Karpas-422 (cell line): ENCODE measurements at regions not wholly inside any gene's neighbourhood (a gene's known extent, or its start where the extent isn't known, plus 50 kb on each side); places are given as distances from the start of the nearest gene placed in this dataset.

Source experiments
- DNase-seq: peaks from one replicate; pipeline ENCODE4 v3.0.0-alpha.2; 2015
- H2AFZ ChIP-seq: fragments of 200-600 bp; sonication (generic); 2 replicates; pipeline ENCODE4 v1.6.1; 2014; ENCODE audit warnings: antibody characterized with exemption, low read length, mixed read lengths
- H3K27ac ChIP-seq: fragments of 200-600 bp; sonication (generic); 2 replicates; pipeline ENCODE4 v1.5.1; 2014; ENCODE audit warnings: mild to moderate bottlenecking, low read length, moderate library complexity
- H3K27me3 ChIP-seq: fragments of 200-600 bp; sonication (generic); 2 replicates; pipeline ENCODE4 v1.6.1; 2014; ENCODE audit warnings: low read length, mixed read lengths
- H3K36me3 ChIP-seq: fragments of 200-600 bp; sonication (generic); 2 replicates; pipeline ENCODE4 v1.6.1; 2014; ENCODE audit warnings: low read length, mixed read lengths; ENCODE audit not compliant: insufficient read depth
- H3K4me1 ChIP-seq: fragments of 200-600 bp; sonication (generic); 2 replicates; pipeline ENCODE4 v1.6.1; 2014; ENCODE audit warnings: mild to moderate bottlenecking, low read length, mixed read lengths
- H3K4me2 ChIP-seq: fragments of 200-600 bp; sonication (generic); 2 replicates; pipeline ENCODE4 v1.6.1; 2014; ENCODE audit warnings: low read length, low read depth, mild to moderate bottlenecking; ENCODE audit not compliant: poor library complexity, severe bottlenecking
- H3K4me3 ChIP-seq: fragments of 200-600 bp; sonication (generic); 2 replicates; pipeline ENCODE4 v1.5.1; 2014; ENCODE audit warnings: mild to moderate bottlenecking, antibody characterized with exemption, low read length, mixed read lengths
- H3K79me2 ChIP-seq: fragments of 200-600 bp; sonication (generic); 2 replicates; pipeline ENCODE4 v1.6.1; 2014; ENCODE audit warnings: mild to moderate bottlenecking, low read length, mixed read lengths
- H3K9ac ChIP-seq: fragments of 200-600 bp; sonication (generic); 2 replicates; pipeline ENCODE4 v1.6.0; 2014; ENCODE audit warnings: low read length
- H3K9me2 ChIP-seq: fragments of 200-600 bp; sonication (generic), shearing (Covaris generic); replicated peaks from 2 replicates; pipeline ENCODE4 v1.6.0; 2014; ENCODE audit warnings: mild to moderate bottlenecking, low read length, moderate library complexity; ENCODE audit not compliant: insufficient read depth
- H3K9me3 ChIP-seq: fragments of 300-700, 200-600 bp; sonication (generic); 2 replicates; pipeline ENCODE4 v1.6.1; 2014; ENCODE audit warnings: low read length, mixed read lengths
- H4K20me1 ChIP-seq: fragments of 200-600 bp; sonication (generic); 2 replicates; pipeline ENCODE4 v1.6.1; 2014; ENCODE audit warnings: mild to moderate bottlenecking, antibody characterized with exemption, low read length, low read depth; ENCODE audit not compliant: insufficient read depth

GRCh38 chr5:8057769-8058168, 188.8 kb downstream of the MTRR start:
- no peak overlapping the region for H3K4me3 ChIP-seq
- H3K9me3 ChIP-seq, result no peaks in the 10 kb centered on the region
- H3K36me3 ChIP-seq, result no peaks in the 10 kb centered on the region
- 0 out of 2 replicates have a peak, but pooled peaks cover 4% of the 10 kb centered on the region for H3K4me1 ChIP-seq
- no peak overlapping the region for H3K4me2 ChIP-seq
- no peaks in the 10 kb centered on the region for H4K20me1 ChIP-seq
- H3K9me2 ChIP-seq, result no peaks in the 10 kb centered on the region
- H3K9ac ChIP-seq, result no peak overlapping the region
- DNase-seq, result no peak
- no peak overlapping the region for H2AFZ ChIP-seq
- H3K79me2 ChIP-seq, result no peaks in the 10 kb centered on the region
- no peak overlapping the region for H3K27ac ChIP-seq
- no peaks in the 10 kb centered on the region for H3K27me3 ChIP-seq

- no peak for DNase-seq
- Histone ChIP-seq H3K4me1 (0 out of 2 replicates have a peak, but pooled peaks cover 4% of the 10 kb centered on the region), H3K4me3 (no peak overlapping the region), H3K79me2 (no peaks in the 10 kb centered on the region), H2AFZ (no peak overlapping the region), H3K27ac (no peak overlapping the region), H4K20me1 (no peaks in the 10 kb centered on the region), H3K4me2 (no peak overlapping the region), H3K9me3 (no peaks in the 10 kb centered on the region), H3K36me3 (no peaks in the 10 kb centered on the region), H3K9ac (no peak overlapping the region), H3K9me2 (no peaks in the 10 kb centered on the region), H3K27me3 (no peaks in the 10 kb centered on the region)
These were observed 189.8 kb downstream of the MTRR start for GRCh38 chr5:8058616-8059190.

GRCh38 chr5:8059337-8059736, 190.4 kb downstream of the MTRR start:
- Histone ChIP-seq H3K4me1 (0 out of 2 replicates have a peak, but pooled peaks cover 4% of the 10 kb centered on the region), H3K79me2 (no peaks in the 10 kb centered on the region), H3K9me3 (no peaks in the 10 kb centered on the region), H3K4me3 (no peak overlapping the region), H3K4me2 (no peak overlapping the region), H3K9ac (no peak overlapping the region), H2AFZ (no peak overlapping the region), H3K27ac (no peak overlapping the region), H4K20me1 (no peaks in the 10 kb centered on the region), H3K9me2 (no peaks in the 10 kb centered on the region), H3K36me3 (no peaks in the 10 kb centered on the region), H3K27me3 (no peaks in the 10 kb centered on the region)
- DNase-seq, result no peak

- Histone ChIP-seq H3K4me2 (no peak overlapping the region), H3K27ac (no peak overlapping the region), H3K9me2 (no peaks in the 10 kb centered on the region), H4K20me1 (no peaks in the 10 kb centered on the region), H3K27me3 (no peaks in the 10 kb centered on the region), H2AFZ (no peak overlapping the region), H3K9ac (no peak overlapping the region), H3K4me1 (0 out of 2 replicates have a peak, but pooled peaks cover 4% of the 10 kb centered on the region), H3K36me3 (no peaks in the 10 kb centered on the region), H3K79me2 (no peaks in the 10 kb centered on the region), H3K9me3 (no peaks in the 10 kb centered on the region), H3K4me3 (no peak overlapping the region)
- no peak for DNase-seq
These were observed 191.4 kb downstream of the MTRR start for GRCh38 chr5:8060235-8060952.

GRCh38 chr5:8060953-8061429, 192.0 kb downstream of the MTRR start:
- H3K36me3 ChIP-seq, result no peaks in the 10 kb centered on the region
- H3K27ac ChIP-seq, result no peak overlapping the region
- H3K9me3 ChIP-seq, result no peaks in the 10 kb centered on the region
- no peak overlapping the region for H2AFZ ChIP-seq
- H3K79me2 ChIP-seq, result no peaks in the 10 kb centered on the region
- H3K9me2 ChIP-seq, result no peaks in the 10 kb centered on the region
- no peaks in the 10 kb centered on the region for H4K20me1 ChIP-seq
- no peak overlapping the region for H3K9ac ChIP-seq
- H3K4me3 ChIP-seq, result no peak overlapping the region
- 0 out of 2 replicates have a peak, but pooled peaks cover 4% of the 10 kb centered on the region for H3K4me1 ChIP-seq
- no peak overlapping the region for H3K4me2 ChIP-seq
- no peaks in the 10 kb centered on the region for H3K27me3 ChIP-seq
- no peak for DNase-seq

GRCh38 chr5:8062521-8062920, 193.6 kb downstream of the MTRR start:
- Histone ChIP-seq H3K9ac (no peak overlapping the region), H3K4me1 (0 out of 2 replicates have a peak, but pooled peaks cover 4% of the 10 kb centered on the region), H2AFZ (no peak overlapping the region), H3K36me3 (no peaks in the 10 kb centered on the region), H3K27me3 (no peaks in the 10 kb centered on the region), H3K4me3 (no peak overlapping the region), H3K9me2 (no peaks in the 10 kb centered on the region), H3K27ac (no peak overlapping the region), H3K79me2 (no peaks in the 10 kb centered on the region), H3K9me3 (no peaks in the 10 kb centered on the region), H4K20me1 (no peaks in the 10 kb centered on the region), H3K4me2 (no peak overlapping the region)
- no peak for DNase-seq

- Histone ChIP-seq H3K79me2 (no peaks in the 10 kb centered on the region), H3K4me1 (no peaks in the 10 kb centered on the region), H2AFZ (no peak overlapping the region), H3K36me3 (no peaks in the 10 kb centered on the region), H3K4me2 (no peak overlapping the region), H3K4me3 (no peak overlapping the region), H3K27me3 (no peaks in the 10 kb centered on the region), H3K27ac (no peak overlapping the region), H3K9ac (no peak overlapping the region), H3K9me2 (no peaks in the 10 kb centered on the region), H4K20me1 (no peaks in the 10 kb centered on the region), H3K9me3 (no peaks in the 10 kb centered on the region)
- DNase-seq, result no peak
These were observed 199.1 kb downstream of the MTRR start for GRCh38 chr5:8068078-8068477.

GRCh38 chr5:8070138-8070537, 201.2 kb downstream of the MTRR start:
- no peak for DNase-seq
- no peaks in the 10 kb centered on the region for H3K79me2 ChIP-seq

More at GRCh38 chr5:8070138-8070537, 201.2 kb downstream of the MTRR start:
- no peaks in the 10 kb centered on the region for H3K4me1 ChIP-seq
- H3K36me3 ChIP-seq, result no peaks in the 10 kb centered on the region
- no peaks in the 10 kb centered on the region for H4K20me1 ChIP-seq
- no peaks in the 10 kb centered on the region for H3K27me3 ChIP-seq
- no peaks in the 10 kb centered on the region for H3K9me2 ChIP-seq
- H2AFZ ChIP-seq, result no peak overlapping the region
- H3K9me3 ChIP-seq, result no peaks in the 10 kb centered on the region
- H3K9ac ChIP-seq, result no peak overlapping the region
- no peak overlapping the region for H3K27ac ChIP-seq
- H3K4me2 ChIP-seq, result no peak overlapping the region
- H3K4me3 ChIP-seq, result no peak overlapping the region
